OCI-LY1 (cell line): ENCODE measurements at regions not wholly inside any gene's neighbourhood (a gene's known extent, or its start where the extent isn't known, plus 50 kb on each side); places are given as distances from the start of the nearest gene placed in this dataset.

Source experiments
- H2AFZ ChIP-seq: fragments of 200-600 bp; sonication (generic), shearing (Covaris generic); 2 replicates; pipeline ENCODE4 v1.6.0; 2014; ENCODE audit warnings: antibody characterized with exemption, mild to moderate bottlenecking, low read length
- H3F3A ChIP-seq: fragments of 200-600 bp; sonication (generic), shearing (Covaris generic); 2 replicates; pipeline ENCODE4 v1.6.0; 2014; ENCODE audit warnings: mild to moderate bottlenecking, antibody characterized with exemption, low read length, moderate library complexity; ENCODE audit not compliant: insufficient read depth
- H3K27ac ChIP-seq: fragments of 200-600 bp; sonication (generic); 2 replicates; pipeline ENCODE4 v1.5.1; 2014; ENCODE audit warnings: low read length, mixed run types, mild to moderate bottlenecking, low read depth; ENCODE audit not compliant: poor library complexity, severe bottlenecking
- H3K27me3 ChIP-seq: fragments of 200-600 bp; sonication (generic); 2 replicates; pipeline ENCODE4 v1.6.0; 2014; ENCODE audit warnings: antibody characterized with exemption, mild to moderate bottlenecking, low read length, moderate library complexity; ENCODE audit not compliant: insufficient read depth
- H3K36me3 ChIP-seq: fragments of 200-600 bp; sonication (generic); 2 replicates; pipeline ENCODE4 v1.6.1; 2014; ENCODE audit warnings: mild to moderate bottlenecking, antibody characterized with exemption, low read length, moderate library complexity, mixed read lengths; ENCODE audit not compliant: insufficient read depth
- H3K4me1 ChIP-seq: fragments of 200-600 bp; sonication (generic); 2 replicates; pipeline ENCODE4 v1.5.1; 2014; ENCODE audit warnings: mild to moderate bottlenecking, low read length, moderate library complexity; ENCODE audit not compliant: insufficient read depth, severe bottlenecking
- H3K4me2 ChIP-seq: fragments of 200-600 bp; sonication (generic), shearing (Covaris generic); 2 replicates; pipeline ENCODE4 v1.6.1; 2014; ENCODE audit warnings: low read length
- H3K4me3 ChIP-seq: fragments of 200-600 bp; sonication (generic); 2 replicates; pipeline ENCODE4 v1.5.1; 2014; ENCODE audit warnings: low read length, low read depth, mild to moderate bottlenecking, mixed read lengths; ENCODE audit not compliant: poor library complexity, severe bottlenecking
- H3K79me2 ChIP-seq: fragments of 200-600 bp; shearing (Covaris generic); 2 replicates; pipeline ENCODE4 v1.6.1; 2016; ENCODE audit warnings: mixed run types, low read length, mixed read lengths; ENCODE audit not compliant: insufficient read depth
- H3K9ac ChIP-seq: fragments of 200-600 bp; sonication (generic), shearing (Covaris generic); 2 replicates; pipeline ENCODE4 v1.6.1; 2014; ENCODE audit warnings: mild to moderate bottlenecking, low read length, mixed read lengths
- H3K9me2 ChIP-seq: fragments of 200-600 bp; sonication (generic), shearing (Covaris generic); 2 replicates; pipeline ENCODE4 v1.6.1; 2014; ENCODE audit warnings: low read depth, mild to moderate bottlenecking, low read length, mixed read lengths
- H3K9me3 ChIP-seq: fragments of 200-600 bp; shearing (Covaris generic); 2 replicates; pipeline ENCODE4 v1.6.1; 2014; ENCODE audit warnings: low read length, mixed read lengths
- H4K20me1 ChIP-seq: fragments of 200-600 bp; sonication (generic), shearing (Covaris generic); 2 replicates; pipeline ENCODE4 v1.6.0; 2016; ENCODE audit warnings: mild to moderate bottlenecking, low read length; ENCODE audit not compliant: insufficient read depth
- EZH2 ChIP-seq: fragments of 200-600 bp; sonication (generic), shearing (Covaris generic); IDR thresholded peaks from 2 replicates; pipeline ENCODE4 v1.8.0; 2017; ENCODE audit warnings: borderline replicate concordance, mixed run types, mild to moderate bottlenecking, antibody characterized with exemption, low read length, moderate library complexity, mixed read lengths
- TF ChIP-seq, protein P1 (sequence below): fragments of 200-600 bp; sonication (generic), shearing (Covaris generic); IDR thresholded peaks from 2 replicates; pipeline ENCODE4 v1.5.1; 2017; ENCODE audit warnings: mild to moderate bottlenecking, antibody characterized with exemption, low read length, moderate library complexity, mixed read lengths

DNA sequence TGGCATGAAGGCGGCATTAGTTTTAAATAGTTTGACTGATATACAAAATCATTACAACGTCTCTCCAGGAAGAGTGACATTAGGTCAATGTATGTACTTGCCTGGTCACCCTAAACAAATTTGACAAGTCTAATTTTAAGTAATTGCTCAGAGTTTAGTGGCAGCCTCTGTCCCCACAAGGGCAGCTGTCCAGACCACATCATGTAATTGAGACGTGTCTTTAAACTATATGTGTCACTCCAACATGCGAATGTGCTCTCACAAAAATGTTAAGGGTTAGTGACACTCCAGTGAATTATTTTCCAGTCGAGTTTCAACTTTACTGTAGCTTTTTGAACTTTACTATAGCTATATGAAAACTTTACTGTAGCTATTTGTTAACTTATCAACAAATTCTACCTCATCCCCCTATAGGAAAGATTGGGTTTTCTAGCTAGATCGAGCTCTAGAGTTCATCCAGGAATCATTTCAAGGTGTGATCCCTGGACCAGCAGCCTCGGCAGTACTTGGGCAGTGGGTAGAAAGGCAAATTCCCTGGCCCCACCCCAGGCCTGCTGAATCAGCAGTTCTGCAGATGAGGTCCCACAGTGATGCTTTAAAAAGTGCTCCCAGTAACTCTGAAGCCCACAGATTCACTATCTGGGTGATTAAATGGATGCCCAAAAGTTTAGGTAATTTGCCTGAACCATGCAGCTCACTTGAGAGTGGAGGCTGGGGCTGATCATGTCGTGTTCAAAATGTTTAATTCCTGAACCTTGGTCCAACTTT is 66.4 kb upstream of the POU3F3 start:
- Histone ChIP-seq H3K27ac (no peak overlapping the region), H3K36me3 (no peaks in the 10 kb centered on the region), H3K9me3 (no peaks in the 10 kb centered on the region), H3K9ac (no peak overlapping the region), H4K20me1 (no peaks in the 10 kb centered on the region), H2AFZ (no peak overlapping the region), H3K27me3 (peaks cover 6% of the 10 kb centered on the region; the same call in 1 of the 2 replicates), H3F3A (no peaks in the 10 kb centered on the region), H3K9me2 (no peaks in the 10 kb centered on the region), H3K4me3 (no peak overlapping the region), H3K4me2 (no peak overlapping the region), H3K79me2 (no peaks in the 10 kb centered on the region), H3K4me1 (no peaks in the 10 kb centered on the region)
- no peak for TF ChIP-seq EZH2
- TF ChIP-seq, protein P1, sequence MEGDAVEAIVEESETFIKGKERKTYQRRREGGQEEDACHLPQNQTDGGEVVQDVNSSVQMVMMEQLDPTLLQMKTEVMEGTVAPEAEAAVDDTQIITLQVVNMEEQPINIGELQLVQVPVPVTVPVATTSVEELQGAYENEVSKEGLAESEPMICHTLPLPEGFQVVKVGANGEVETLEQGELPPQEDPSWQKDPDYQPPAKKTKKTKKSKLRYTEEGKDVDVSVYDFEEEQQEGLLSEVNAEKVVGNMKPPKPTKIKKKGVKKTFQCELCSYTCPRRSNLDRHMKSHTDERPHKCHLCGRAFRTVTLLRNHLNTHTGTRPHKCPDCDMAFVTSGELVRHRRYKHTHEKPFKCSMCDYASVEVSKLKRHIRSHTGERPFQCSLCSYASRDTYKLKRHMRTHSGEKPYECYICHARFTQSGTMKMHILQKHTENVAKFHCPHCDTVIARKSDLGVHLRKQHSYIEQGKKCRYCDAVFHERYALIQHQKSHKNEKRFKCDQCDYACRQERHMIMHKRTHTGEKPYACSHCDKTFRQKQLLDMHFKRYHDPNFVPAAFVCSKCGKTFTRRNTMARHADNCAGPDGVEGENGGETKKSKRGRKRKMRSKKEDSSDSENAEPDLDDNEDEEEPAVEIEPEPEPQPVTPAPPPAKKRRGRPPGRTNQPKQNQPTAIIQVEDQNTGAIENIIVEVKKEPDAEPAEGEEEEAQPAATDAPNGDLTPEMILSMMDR, result no peak

DNA sequence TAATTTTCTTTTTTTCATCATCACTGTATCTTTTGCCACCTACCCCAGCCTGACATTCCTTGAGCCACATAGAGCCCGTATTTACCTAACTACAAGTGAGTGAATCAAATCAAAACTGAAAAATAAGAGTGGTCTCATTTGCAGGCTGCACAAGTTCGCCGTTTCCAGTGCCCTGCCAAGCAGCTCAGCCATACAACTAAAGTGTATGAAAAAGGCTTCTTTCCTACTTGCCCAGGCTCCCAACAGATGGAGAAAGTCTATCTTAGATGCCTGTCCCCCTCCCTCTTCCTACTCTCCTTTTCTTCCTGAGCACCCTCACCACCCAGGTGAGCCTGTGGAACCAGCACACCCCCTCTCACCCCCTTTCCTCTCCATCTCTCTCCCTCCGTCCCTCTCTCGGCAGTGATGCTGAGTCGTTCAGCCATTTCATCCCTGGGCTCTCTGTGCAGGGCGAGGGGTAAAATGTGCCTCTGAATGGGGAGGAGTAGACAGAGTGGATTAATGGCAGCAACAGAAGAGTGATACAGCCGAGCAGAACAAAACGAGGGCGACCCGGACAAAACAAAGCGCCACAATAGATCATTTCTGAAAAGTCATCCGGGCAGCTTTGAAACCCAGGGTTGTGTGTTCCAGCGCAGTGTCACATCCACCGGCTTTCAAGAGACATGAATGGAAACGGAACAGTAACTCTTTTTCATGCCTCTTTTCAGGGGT is 65.0 kb upstream of the POU3F3 start:
- no peaks in the 10 kb centered on the region for H3F3A ChIP-seq
- H3K27me3 ChIP-seq, result peaks cover 6% of the 10 kb centered on the region; the same call in 1 of the 2 replicates
- H3K9ac ChIP-seq, result no peak overlapping the region
- H3K9me2 ChIP-seq, result no peaks in the 10 kb centered on the region
- H3K4me3 ChIP-seq, result no peak overlapping the region
- no peak overlapping the region for H2AFZ ChIP-seq
- H3K27ac ChIP-seq, result no peak overlapping the region
- no peaks in the 10 kb centered on the region for H4K20me1 ChIP-seq
- no peaks in the 10 kb centered on the region for H3K36me3 ChIP-seq
- no peaks in the 10 kb centered on the region for H3K9me3 ChIP-seq
- no peak overlapping the region for H3K4me2 ChIP-seq
- no peak for TF ChIP-seq EZH2
- TF ChIP-seq, protein P1, result no peak
- no peaks in the 10 kb centered on the region for H3K79me2 ChIP-seq
- H3K4me1 ChIP-seq, result no peaks in the 10 kb centered on the region

DNA sequence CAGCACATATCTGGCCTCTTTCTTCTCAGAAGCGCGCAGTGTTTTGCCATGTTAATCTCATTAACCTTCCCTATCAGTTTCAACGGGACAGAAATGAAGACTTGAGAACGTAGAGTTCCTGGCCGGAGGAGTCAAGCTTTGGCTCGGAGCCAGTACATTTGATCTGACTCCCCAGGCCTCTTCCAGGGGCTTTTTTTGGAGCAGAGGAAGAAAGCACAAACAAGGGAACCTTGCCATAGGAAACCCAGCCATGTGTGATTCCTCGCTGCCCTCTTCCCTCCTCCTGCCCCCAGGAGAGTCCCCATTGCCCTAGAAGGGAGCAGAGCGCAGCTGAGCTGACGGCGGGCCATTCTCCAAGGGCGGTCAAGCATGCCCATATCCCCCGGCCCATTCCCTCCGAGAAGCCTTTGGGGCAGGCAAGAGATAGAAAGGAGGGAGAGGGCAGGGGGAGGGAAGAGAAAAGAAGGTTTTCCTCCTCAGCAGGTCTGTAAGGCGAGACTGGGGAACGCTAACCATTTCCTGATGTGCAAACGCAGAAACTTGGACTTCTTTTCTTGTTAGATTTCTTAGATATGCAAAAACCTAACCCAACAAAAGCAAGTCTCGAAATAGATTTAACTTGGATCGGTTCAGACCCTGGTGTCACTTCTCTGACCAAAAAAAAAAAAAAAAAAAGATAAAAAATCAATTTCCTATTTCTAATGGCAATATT is 63.7 kb upstream of the POU3F3 start:
- TF ChIP-seq, protein P1, result no peak
- no peak for TF ChIP-seq EZH2
- Histone ChIP-seq H3K36me3 (no peaks in the 10 kb centered on the region), H3F3A (no peaks in the 10 kb centered on the region), H2AFZ (no peak overlapping the region), H3K9ac (no peak overlapping the region), H3K4me2 (no peak overlapping the region), H3K4me1 (no peaks in the 10 kb centered on the region), H4K20me1 (no peaks in the 10 kb centered on the region), H3K27me3 (peaks cover 6% of the 10 kb centered on the region; the same call in 1 of the 2 replicates), H3K9me2 (no peaks in the 10 kb centered on the region), H3K27ac (no peak overlapping the region), H3K79me2 (no peaks in the 10 kb centered on the region), H3K9me3 (no peaks in the 10 kb centered on the region), H3K4me3 (no peak overlapping the region)
